Stimulated activated memory B cell treated with anti-CD40 and anti-IgM and Interleukin-4, amounts not matched to agents 10 μg/mL and 1 μg/mL and 100 μg/mL, for 72 hours (primary cell): ENCODE measurements at regions not wholly inside any gene's neighbourhood (a gene's known extent, or its start where the extent isn't known, plus 50 kb on each side); places are given as distances from the start of the nearest gene placed in this dataset.

Source experiments
- ATAC-seq: fragments of 150-1000 bp; cut with Tn5 transposase; 2 replicates; pipeline ENCODE4 v1.10.0; 2021
- H3K27ac Mint-ChIP-seq: one replicate; pipeline ENCODE4 v1.8.0; 2022; ENCODE audit warnings: mild to moderate bottlenecking, mixed read lengths
- H3K27me3 Mint-ChIP-seq: one replicate; pipeline ENCODE4 v1.8.0; 2022; ENCODE audit warnings: mixed read lengths
- H3K36me3 Mint-ChIP-seq: one replicate; pipeline ENCODE4 v1.8.0; 2022; ENCODE audit warnings: mixed read lengths
- H3K4me1 Mint-ChIP-seq: one replicate; pipeline ENCODE4 v1.8.0; 2022; ENCODE audit warnings: mixed read lengths
- H3K4me3 Mint-ChIP-seq: one replicate; pipeline ENCODE4 v1.8.0; 2022; ENCODE audit warnings: mild to moderate bottlenecking, moderate library complexity, mixed read lengths
- H3K9me3 Mint-ChIP-seq: one replicate; pipeline ENCODE4 v1.8.0; 2022; ENCODE audit warnings: mixed read lengths

GRCh38 chr5:3542769-3543168, 52.9 kb upstream of the IRX1 start:
- no peak overlapping the region for H3K27ac Mint-ChIP-seq
- H3K4me3 Mint-ChIP-seq: no peak overlapping the region
- no peaks in the 10 kb centered on the region for H3K36me3 Mint-ChIP-seq
- H3K9me3 Mint-ChIP-seq: peaks cover 6% of the 10 kb centered on the region
- no peaks in the 10 kb centered on the region for H3K4me1 Mint-ChIP-seq
- no peaks in the 10 kb centered on the region for H3K27me3 Mint-ChIP-seq
- no peak for ATAC-seq

DNA sequence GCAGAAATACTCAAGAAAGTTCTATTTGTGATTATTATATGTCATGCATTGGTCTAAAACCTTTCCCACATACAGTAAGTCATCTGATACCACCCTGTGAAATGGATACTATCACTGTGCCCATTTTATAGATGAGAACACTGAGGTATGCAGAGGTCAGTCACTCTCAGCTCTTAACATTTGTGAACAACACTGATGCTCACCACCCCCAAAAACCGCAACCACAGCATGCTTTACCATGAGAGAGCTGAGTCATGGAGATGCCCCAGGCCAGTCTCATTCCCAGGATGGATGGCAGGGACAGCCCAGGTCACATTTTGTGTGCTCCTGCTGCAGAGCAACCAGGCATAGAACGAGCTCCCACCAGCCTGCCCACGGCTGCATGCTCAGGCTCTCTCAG, 53.5 kb upstream of the IRX1 start:
- Mint-ChIP-seq H3K4me3 (no peak overlapping the region), H3K4me1 (no peaks in the 10 kb centered on the region), H3K36me3 (no peaks in the 10 kb centered on the region), H3K27me3 (no peaks in the 10 kb centered on the region), H3K27ac (no peak overlapping the region), H3K9me3 (peaks cover 3% of the 10 kb centered on the region)
- ATAC-seq: no peak

GRCh38 chr5:3538886-3539285, 56.7 kb upstream of the IRX1 start:
- Mint-ChIP-seq H3K36me3 (no peaks in the 10 kb centered on the region), H3K27ac (no peak overlapping the region), H3K27me3 (no peaks in the 10 kb centered on the region), H3K4me1 (no peaks in the 10 kb centered on the region), H3K4me3 (no peak overlapping the region), H3K9me3 (no peaks in the 10 kb centered on the region)
- no peak for ATAC-seq

GRCh38 chr5:3537942-3538341, 57.7 kb upstream of the IRX1 start:
- Mint-ChIP-seq H3K4me3 (no peak overlapping the region), H3K27me3 (no peaks in the 10 kb centered on the region), H3K36me3 (no peaks in the 10 kb centered on the region), H3K9me3 (no peaks in the 10 kb centered on the region), H3K4me1 (no peaks in the 10 kb centered on the region), H3K27ac (no peak overlapping the region)
- no peak for ATAC-seq

DNA sequence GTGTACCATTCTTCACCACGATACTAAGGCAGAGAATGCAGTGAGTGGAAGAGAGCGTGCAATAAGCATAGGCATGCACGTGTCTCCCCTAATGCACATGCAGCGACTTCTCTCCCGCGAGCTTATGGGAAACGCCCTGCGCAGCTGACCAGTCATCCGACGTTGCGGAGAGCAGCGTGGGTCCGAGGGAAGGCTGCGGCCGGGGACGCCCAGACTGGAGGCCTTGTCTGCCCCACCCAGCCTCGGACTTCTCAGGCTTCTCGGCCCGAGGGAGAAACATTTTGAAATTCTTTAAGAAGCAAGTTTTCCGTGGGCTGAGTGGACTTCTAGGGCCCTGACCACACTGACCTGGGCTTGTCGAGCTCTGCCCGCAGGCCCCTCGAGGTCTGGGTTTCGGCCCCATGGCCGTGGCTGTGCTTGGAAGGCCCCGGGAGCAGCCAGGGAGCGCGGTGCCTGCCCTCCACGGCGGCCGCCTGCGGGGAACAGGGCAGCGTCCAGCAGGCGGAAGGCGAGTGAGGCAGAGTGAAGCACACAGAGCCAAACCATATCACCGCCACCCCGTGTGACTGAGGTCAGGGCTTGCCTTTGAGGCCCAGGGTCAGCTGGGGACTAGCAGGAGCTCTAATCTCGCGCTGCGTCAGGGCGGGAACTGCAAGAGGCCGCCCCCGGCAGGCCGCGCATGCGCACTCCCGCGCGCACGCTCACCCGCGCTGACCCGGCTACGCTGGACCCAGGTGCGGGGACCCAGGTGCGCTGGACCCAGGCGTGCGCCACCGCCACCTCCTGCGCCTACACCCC, 60.0 kb upstream of the IRX1 start:
- H3K4me1 Mint-ChIP-seq: no peaks in the 10 kb centered on the region
- no peak overlapping the region for H3K4me3 Mint-ChIP-seq
- H3K36me3 Mint-ChIP-seq: no peaks in the 10 kb centered on the region
- H3K9me3 Mint-ChIP-seq: no peaks in the 10 kb centered on the region
- no peak overlapping the region for H3K27ac Mint-ChIP-seq
- H3K27me3 Mint-ChIP-seq: no peaks in the 10 kb centered on the region
- ATAC-seq: peak; percentile 61

DNA sequence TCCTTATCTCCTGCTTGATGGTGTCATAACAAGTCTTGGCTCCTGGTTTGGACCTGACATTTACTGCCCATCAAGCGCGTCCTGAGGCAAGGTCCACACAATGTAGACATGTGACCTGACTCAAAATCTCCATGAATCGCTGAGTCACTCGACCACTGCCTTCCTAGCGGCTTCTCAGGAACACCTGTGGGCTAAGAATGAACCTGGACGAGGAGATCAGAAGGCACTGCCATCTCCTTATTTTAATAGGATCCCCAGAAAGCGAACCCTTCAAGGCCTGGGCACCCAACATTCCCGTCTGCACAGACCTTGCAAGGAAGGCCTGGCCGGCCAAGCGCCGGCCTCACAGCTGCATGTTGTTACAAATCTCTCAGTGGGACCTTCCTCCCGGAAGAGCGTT, 60.6 kb upstream of the IRX1 start:
- no peak overlapping the region for H3K4me3 Mint-ChIP-seq
- H3K27me3 Mint-ChIP-seq: no peaks in the 10 kb centered on the region
- no peak overlapping the region for H3K27ac Mint-ChIP-seq
- no peaks in the 10 kb centered on the region for H3K9me3 Mint-ChIP-seq
- H3K4me1 Mint-ChIP-seq: no peaks in the 10 kb centered on the region
- H3K36me3 Mint-ChIP-seq: no peaks in the 10 kb centered on the region
- no peak for ATAC-seq

DNA sequence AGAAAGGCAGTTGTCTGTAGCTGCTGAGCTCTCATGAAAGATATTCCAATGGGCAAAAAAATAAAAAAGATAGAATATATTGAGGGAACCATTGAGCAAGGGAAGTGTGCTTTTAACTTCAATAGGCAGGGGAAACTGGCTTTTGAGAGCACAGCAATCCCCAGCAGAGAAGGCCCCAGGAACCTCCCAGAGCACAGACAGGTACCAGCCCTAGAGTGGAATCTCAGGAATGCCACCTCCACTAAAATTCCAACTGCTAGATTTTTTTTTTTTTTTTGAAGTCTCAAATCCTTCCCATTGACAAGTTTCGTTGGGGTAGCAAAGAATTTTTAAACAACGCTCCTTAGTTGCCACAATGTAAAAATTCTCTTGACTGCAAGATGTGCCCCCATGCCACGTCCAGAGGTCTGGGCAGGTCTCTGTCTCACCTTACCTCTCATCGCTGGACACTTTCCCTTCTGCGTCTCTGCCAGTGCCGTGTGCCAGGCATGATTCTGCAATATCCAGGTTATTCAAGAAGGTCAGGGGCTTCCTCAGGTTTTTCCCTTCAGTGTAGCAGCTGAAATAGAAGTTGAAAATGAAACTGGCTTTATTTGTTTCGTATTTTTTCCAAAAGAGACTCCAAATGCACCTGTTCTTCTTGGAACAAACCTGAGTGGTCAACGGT, 64.2 kb upstream of the IRX1 start:
- H3K36me3 Mint-ChIP-seq: no peaks in the 10 kb centered on the region
- no peaks in the 10 kb centered on the region for H3K4me1 Mint-ChIP-seq
- H3K27me3 Mint-ChIP-seq: no peaks in the 10 kb centered on the region
- no peak overlapping the region for H3K27ac Mint-ChIP-seq
- H3K9me3 Mint-ChIP-seq: peaks cover 2% of the 10 kb centered on the region
- no peak overlapping the region for H3K4me3 Mint-ChIP-seq
- ATAC-seq: no peak

DNA sequence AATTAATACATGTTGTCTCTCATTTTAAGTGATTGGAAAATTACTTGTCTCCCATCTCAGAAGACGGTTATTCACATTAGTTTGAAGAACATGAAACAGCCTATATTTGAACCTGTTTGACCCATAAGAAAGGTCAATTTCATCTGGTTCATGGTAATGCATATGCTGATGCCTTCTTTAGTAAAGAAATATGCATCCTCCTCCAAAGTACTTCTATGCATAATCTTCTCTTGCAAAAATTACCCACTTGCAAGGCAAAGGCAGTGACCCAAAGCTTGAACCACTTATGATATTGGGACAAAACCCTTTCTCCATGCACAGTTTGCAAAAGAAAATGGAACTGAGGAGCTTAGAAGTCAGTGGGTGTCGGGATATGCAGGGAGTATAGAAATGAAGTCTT, 65.4 kb upstream of the IRX1 start:
- no peaks in the 10 kb centered on the region for H3K36me3 Mint-ChIP-seq
- no peaks in the 10 kb centered on the region for H3K27me3 Mint-ChIP-seq
- no peak for ATAC-seq
- H3K9me3 Mint-ChIP-seq: peaks cover 2% of the 10 kb centered on the region
- H3K27ac Mint-ChIP-seq: no peak overlapping the region
- H3K4me1 Mint-ChIP-seq: no peaks in the 10 kb centered on the region
- no peak overlapping the region for H3K4me3 Mint-ChIP-seq

DNA sequence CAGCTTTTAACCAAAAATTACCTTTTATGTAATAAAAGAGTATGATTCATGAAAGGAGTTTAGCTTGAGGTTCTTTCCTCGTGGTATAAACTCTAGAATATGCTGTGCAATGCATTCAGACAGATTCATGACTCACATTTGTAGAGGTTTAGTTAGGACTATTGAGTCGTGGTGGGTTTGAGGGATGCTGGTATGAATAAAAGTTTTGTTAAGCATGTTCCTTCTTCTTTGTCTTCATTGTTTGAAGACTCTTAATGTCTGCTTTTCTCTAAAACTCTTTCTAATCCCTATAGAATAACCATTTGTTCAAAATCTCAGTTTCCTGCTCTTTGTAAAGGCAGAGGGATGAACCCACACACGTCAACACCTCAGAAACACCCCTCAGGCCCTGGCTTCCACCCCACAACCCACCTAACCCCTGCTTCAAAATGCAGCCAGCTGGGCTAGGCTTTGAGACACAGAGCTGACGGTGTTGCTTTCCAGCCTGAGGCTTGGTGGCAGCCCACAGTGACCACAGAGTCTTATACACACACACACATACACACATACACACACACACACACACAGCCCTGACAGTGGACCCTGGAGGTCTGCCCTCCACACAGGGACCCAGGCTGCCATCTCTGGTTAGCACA, 69.0 kb upstream of the IRX1 start:
- no peak for ATAC-seq
- no peaks in the 10 kb centered on the region for H3K36me3 Mint-ChIP-seq
- no peaks in the 10 kb centered on the region for H3K27me3 Mint-ChIP-seq
- no peak overlapping the region for H3K4me3 Mint-ChIP-seq
- H3K27ac Mint-ChIP-seq: no peak overlapping the region
- H3K9me3 Mint-ChIP-seq: peaks cover 12% of the 10 kb centered on the region
- H3K4me1 Mint-ChIP-seq: no peaks in the 10 kb centered on the region

DNA sequence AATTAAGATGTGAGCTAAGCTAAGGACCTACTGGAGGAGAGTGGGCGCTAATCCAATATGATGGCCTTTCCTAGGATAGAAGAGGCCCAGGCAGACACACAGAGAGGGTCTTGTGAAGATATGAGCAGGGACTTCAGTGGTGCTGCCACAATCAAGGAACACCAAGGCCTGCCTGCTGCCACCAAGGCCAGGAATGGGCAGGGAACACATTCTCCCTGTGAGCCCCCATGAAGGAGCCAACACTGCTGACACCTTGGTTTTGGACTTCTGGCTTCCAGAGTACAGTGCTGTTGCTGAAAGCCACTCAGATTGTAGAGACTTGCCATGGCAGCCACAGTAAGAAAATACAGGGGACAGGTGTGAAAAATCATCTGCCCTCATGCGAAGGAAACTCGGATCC, 73.1 kb upstream of the IRX1 start:
- Mint-ChIP-seq H3K36me3 (no peaks in the 10 kb centered on the region), H3K4me3 (no peak overlapping the region), H3K9me3 (peaks cover 9% of the 10 kb centered on the region), H3K27me3 (no peaks in the 10 kb centered on the region), H3K27ac (no peak overlapping the region), H3K4me1 (no peaks in the 10 kb centered on the region)
- no peak for ATAC-seq

DNA sequence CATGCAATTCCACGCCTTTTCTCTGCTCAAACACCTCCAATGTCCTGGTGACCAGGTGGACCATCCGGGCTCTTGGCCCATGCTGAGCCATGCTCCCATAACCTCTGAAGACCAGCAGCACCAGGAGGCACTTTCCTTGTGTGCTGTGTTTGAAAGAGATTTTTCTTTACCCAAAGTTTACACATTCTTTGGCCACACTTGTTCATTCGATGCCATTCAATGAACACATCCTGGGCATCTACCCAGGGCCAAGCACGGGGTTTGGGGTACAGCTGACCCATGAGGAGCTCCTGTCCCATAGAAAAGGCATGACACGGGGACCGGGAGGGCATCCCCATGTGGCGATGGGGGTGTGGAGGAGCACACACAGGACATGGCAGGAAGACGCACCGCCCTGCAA, 77.1 kb upstream of the IRX1 start:
- Mint-ChIP-seq H3K27ac (no peak overlapping the region), H3K4me3 (no peak overlapping the region), H3K27me3 (no peaks in the 10 kb centered on the region), H3K9me3 (peaks cover 6% of the 10 kb centered on the region), H3K36me3 (no peaks in the 10 kb centered on the region), H3K4me1 (no peaks in the 10 kb centered on the region)
- no peak for ATAC-seq

DNA sequence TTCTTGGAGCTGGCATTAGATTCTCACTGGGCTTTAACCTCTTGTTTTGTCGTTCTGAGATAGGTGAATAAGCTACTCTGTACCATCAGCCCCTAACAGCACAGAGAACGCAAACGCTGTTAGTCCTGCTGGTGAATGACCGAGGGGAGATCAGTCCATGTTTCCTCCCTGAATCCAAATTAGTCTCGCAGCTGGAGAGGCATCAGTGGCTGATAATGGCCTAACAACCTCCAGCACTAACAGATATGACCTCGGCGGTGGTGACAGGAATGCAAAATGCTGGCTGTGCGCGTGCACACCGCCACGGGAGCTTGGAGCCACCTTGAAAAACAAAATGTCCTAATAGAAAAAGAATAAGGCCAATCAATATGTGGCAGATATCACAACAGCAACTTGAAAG, 77.6 kb upstream of the IRX1 start:
- H3K36me3 Mint-ChIP-seq: no peaks in the 10 kb centered on the region
- H3K4me1 Mint-ChIP-seq: no peaks in the 10 kb centered on the region
- ATAC-seq: no peak
- H3K9me3 Mint-ChIP-seq: peaks cover 4% of the 10 kb centered on the region
- H3K27me3 Mint-ChIP-seq: no peaks in the 10 kb centered on the region
- H3K27ac Mint-ChIP-seq: no peak overlapping the region
- no peak overlapping the region for H3K4me3 Mint-ChIP-seq

GRCh38 chr5:3517348-3517747, 78.3 kb upstream of the IRX1 start:
- Mint-ChIP-seq H3K4me3 (no peak overlapping the region), H3K36me3 (no peaks in the 10 kb centered on the region), H3K9me3 (peaks cover 2% of the 10 kb centered on the region), H3K4me1 (no peaks in the 10 kb centered on the region), H3K27me3 (no peaks in the 10 kb centered on the region), H3K27ac (no peak overlapping the region)
- no peak for ATAC-seq

- Mint-ChIP-seq H3K4me1 (no peaks in the 10 kb centered on the region), H3K27me3 (no peaks in the 10 kb centered on the region), H3K27ac (no peak overlapping the region), H3K4me3 (no peak overlapping the region), H3K36me3 (no peaks in the 10 kb centered on the region), H3K9me3 (peaks cover 5% of the 10 kb centered on the region)
- ATAC-seq: no peak
These were observed 83.1 kb upstream of the IRX1 start for GRCh38 chr5:3512361-3513095.

DNA sequence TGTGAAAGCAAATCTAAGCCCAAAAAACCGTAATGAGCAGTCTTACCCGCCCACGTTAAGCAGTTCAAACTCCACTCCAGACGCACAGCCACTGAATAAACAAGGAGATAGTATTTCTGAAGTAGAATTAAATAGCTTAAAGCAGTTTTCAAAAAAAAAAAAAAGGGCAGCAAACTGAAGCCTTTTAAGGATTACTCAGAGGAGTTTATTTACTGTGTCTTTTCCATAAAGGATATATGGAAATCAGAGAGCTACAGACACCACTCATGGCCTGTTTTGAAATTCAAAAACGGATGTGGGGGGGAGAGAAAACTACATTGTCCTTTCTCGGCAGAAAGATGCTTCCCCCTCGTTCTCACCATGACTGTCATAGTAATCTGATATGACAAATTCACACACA, 83.7 kb upstream of the IRX1 start:
- H3K4me1 Mint-ChIP-seq: no peaks in the 10 kb centered on the region
- H3K27me3 Mint-ChIP-seq: no peaks in the 10 kb centered on the region
- H3K4me3 Mint-ChIP-seq: no peak overlapping the region
- ATAC-seq: no peak
- no peak overlapping the region for H3K27ac Mint-ChIP-seq
- H3K9me3 Mint-ChIP-seq: peaks cover 5% of the 10 kb centered on the region
- H3K36me3 Mint-ChIP-seq: no peaks in the 10 kb centered on the region
